Esophagus muscularis mucosa (tissue), 4 donors: ENCODE measurements at regions not wholly inside any gene's neighbourhood (a gene's known extent, or its start where the extent isn't known, plus 50 kb on each side); places are given as distances from the start of the nearest gene placed in this dataset.

Experiments
- DNase-seq: peaks from one replicate; pipeline ENCODE4 v3.0.0-alpha.2; 2017; ENCODE audit errors: extremely low spot score
- H3K27ac ChIP-seq, 4 donors: fragments of 200-600 bp; sonication (generic); replicated peaks in 1 of 4; 1 replicate in 3 of 4; 2 replicates in 1 of 4; pipeline ENCODE4 v1.5.1; 2016 to 2019; ENCODE audit warnings: mild to moderate bottlenecking in 1 of 4
- H3K27me3 ChIP-seq, 4 donors: fragments of 200-600 bp; sonication (generic); one replicate each; pipeline versions ENCODE4 v1.5.1 to v1.6.0; 2016 to 2019
- H3K36me3 ChIP-seq, 4 donors: fragments of 200-600 bp; sonication (generic); one replicate each; pipeline ENCODE4 v1.5.1; 2016 to 2019
- H3K4me1 ChIP-seq, 4 donors: fragments of 200-600 bp; sonication (generic); one replicate each; pipeline ENCODE4 v1.5.1; 2016 to 2019
- H3K4me3 ChIP-seq, 4 donors: fragments of 200-600 bp; sonication (generic); 1 replicate in 2 of 4; 2 replicates in 2 of 4; pipeline ENCODE4 v1.5.1; 2016 to 2019; ENCODE audit warnings: mild to moderate bottlenecking in 4 of 4, moderate library complexity in 1 of 4
- H3K9me3 ChIP-seq, 4 donors: fragments of 200-600 bp; sonication (generic); 1 replicate in 3 of 4; 2 replicates in 1 of 4; pipeline ENCODE4 v1.5.1; 2016 to 2019
- CTCF ChIP-seq, 3 experiments: fragments of 200-600 bp in 2 of 3; fragments of 450-650 bp in 1 of 3; sonication (generic) in 2 of 3; IDR thresholded peaks; one replicate each; pipeline ENCODE4 v1.5.1; 2017 to 2019; ENCODE audit warnings: antibody characterized with exemption in 3 of 3, mild to moderate bottlenecking in 2 of 3, moderate library complexity in 1 of 3
- EP300 ChIP-seq: sonication (generic); formaldehyde crosslinking; IDR thresholded peaks from one replicate; pipeline ENCODE4 v1.6.1; 2017; ENCODE audit warnings: antibody characterized with exemption
- POLR2A ChIP-seq: fragments of 450-650 bp; IDR thresholded peaks from one replicate; pipeline ENCODE4 v1.6.1; 2017; ENCODE audit warnings: antibody characterized with exemption, moderate library complexity, mild to moderate bottlenecking, low read depth
- POLR2AphosphoS5 ChIP-seq, 2 donors: sonication (generic); formaldehyde crosslinking; IDR thresholded peaks; one replicate each; pipeline ENCODE4 v1.6.1; 2017; ENCODE audit warnings: antibody characterized with exemption in 2 of 2
- WGBS: methylation state at CpG from one replicate; pipeline ENCODE4 v1.1.5; 2018; 5-methylcytosine and 5-hydroxymethylcytosine counted together
- intact Hi-C: fragments of 100-400 bp; cut with DNase I; formaldehyde crosslinking; loops from one replicate; pipeline ENCODE4 v1.15.1; 2023

- DNase-seq: peak; percentile 79
- Histone ChIP-seq H3K27ac (no peak overlapping the region), H3K4me1 (no peaks in the 10 kb centered on the region), H3K36me3 (no peaks in the 10 kb centered on the region), H3K27me3 (no peaks in the 10 kb centered on the region), H3K9me3 (peaks cover 0 to 4% (median 0%) of the 10 kb centered on the region in 4 donors), H3K4me3 (no peak overlapping the region)
- no peak for TF ChIP-seq POLR2AphosphoS5 (IDR thresholded peaks at IDR 0.05)
- TF ChIP-seq POLR2A: no peak
- no peak for TF ChIP-seq CTCF (IDR thresholded peaks at IDR 0.05)
- no peak for TF ChIP-seq EP300
- 71% methylated on average over 3 of the region's 3 CpGs for WGBS
- intact Hi-C loops: no loop called here
These were observed 331.5 kb upstream of the IL12A start for GRCh38 chr3:159657176-159657575.

- Histone ChIP-seq H3K27me3 (no peaks in the 10 kb centered on the region), H3K4me1 (no peaks in the 10 kb centered on the region), H3K36me3 (no peaks in the 10 kb centered on the region), H3K4me3 (no peak overlapping the region), H3K9me3 (peaks cover 0 to 8% (median 0%) of the 10 kb centered on the region in 4 donors), H3K27ac (no peak overlapping the region)
- WGBS: 90% methylated on average over 6 of the region's 6 CpGs
- intact Hi-C loops: no loop called here
- peak; percentile 79 for DNase-seq
- TF ChIP-seq EP300 (no peak), CTCF (IDR thresholded peaks at IDR 0.05) (no peak), POLR2A (no peak)
These were observed 331.0 kb upstream of the IL12A start for GRCh38 chr3:159657629-159658028.

GRCh38 chr3:159660326-159660725, 328.3 kb upstream of the IL12A start:
- no peak overlapping the region for H3K27ac ChIP-seq
- WGBS: 88% methylated on average over 3 of the region's 3 CpGs
- TF ChIP-seq POLR2AphosphoS5 (IDR thresholded peaks at IDR 0.05): no peak
- TF ChIP-seq EP300: no peak
- TF ChIP-seq CTCF (IDR thresholded peaks at IDR 0.05): no peak
- TF ChIP-seq POLR2A: no peak
- peaks cover 0 to 8% (median 0%) of the 10 kb centered on the region in 4 donors for H3K9me3 ChIP-seq
- intact Hi-C loops: no loop called here
- DNase-seq: no peak
- no peak overlapping the region for H3K4me3 ChIP-seq
- no peaks in the 10 kb centered on the region for H3K27me3 ChIP-seq
- H3K36me3 ChIP-seq: no peaks in the 10 kb centered on the region
- H3K4me1 ChIP-seq: no peaks in the 10 kb centered on the region

- intact Hi-C loops: no loop called here
- Histone ChIP-seq H3K36me3 (no peaks in the 10 kb centered on the region), H3K4me1 (no peaks in the 10 kb centered on the region), H3K27me3 (no peaks in the 10 kb centered on the region), H3K9me3 (peaks cover 0 to 8% (median 0%) of the 10 kb centered on the region in 4 donors), H3K4me3 (no peak overlapping the region), H3K27ac (no peak overlapping the region)
- DNase-seq: no peak
- no peak for TF ChIP-seq POLR2A
- no peak for TF ChIP-seq EP300
- TF ChIP-seq POLR2AphosphoS5 (IDR thresholded peaks at IDR 0.05): no peak
- TF ChIP-seq CTCF (IDR thresholded peaks at IDR 0.05): no peak
- WGBS: 79% methylated on average over 1 of the region's 1 CpG
These were observed 327.7 kb upstream of the IL12A start for GRCh38 chr3:159660901-159661300.

GRCh38 chr3:159662549-159662948, 326.1 kb upstream of the IL12A start:
- DNase-seq: no peak
- intact Hi-C loops: no loop called here

More at GRCh38 chr3:159662549-159662948, 326.1 kb upstream of the IL12A start:
- no peaks in the 10 kb centered on the region for H3K27me3 ChIP-seq
- no peaks in the 10 kb centered on the region for H3K36me3 ChIP-seq
- TF ChIP-seq POLR2AphosphoS5 (IDR thresholded peaks at IDR 0.05) (no peak), EP300 (no peak), CTCF (IDR thresholded peaks at IDR 0.05) (no peak), POLR2A (no peak)
- no peak overlapping the region for H3K27ac ChIP-seq
- H3K4me3 ChIP-seq: no peak overlapping the region
- H3K9me3 ChIP-seq: peaks cover 0 to 8% (median 0%) of the 10 kb centered on the region in 4 donors
- H3K4me1 ChIP-seq: no peaks in the 10 kb centered on the region
